GM12874 (cell line): ENCODE measurements at regions not wholly inside any gene's neighbourhood (a gene's known extent, or its start where the extent isn't known, plus 50 kb on each side); places are given as distances from the start of the nearest gene placed in this dataset.

Experiments
- TF ChIP-seq, protein P1 (sequence below): IDR thresholded peaks from 2 replicates; pipeline ENCODE4 v1.5.1; 2011; ENCODE audit warnings: low read depth, mild to moderate bottlenecking, control low read depth, low read length, moderate library complexity; ENCODE audit not compliant: insufficient read depth

DNA sequence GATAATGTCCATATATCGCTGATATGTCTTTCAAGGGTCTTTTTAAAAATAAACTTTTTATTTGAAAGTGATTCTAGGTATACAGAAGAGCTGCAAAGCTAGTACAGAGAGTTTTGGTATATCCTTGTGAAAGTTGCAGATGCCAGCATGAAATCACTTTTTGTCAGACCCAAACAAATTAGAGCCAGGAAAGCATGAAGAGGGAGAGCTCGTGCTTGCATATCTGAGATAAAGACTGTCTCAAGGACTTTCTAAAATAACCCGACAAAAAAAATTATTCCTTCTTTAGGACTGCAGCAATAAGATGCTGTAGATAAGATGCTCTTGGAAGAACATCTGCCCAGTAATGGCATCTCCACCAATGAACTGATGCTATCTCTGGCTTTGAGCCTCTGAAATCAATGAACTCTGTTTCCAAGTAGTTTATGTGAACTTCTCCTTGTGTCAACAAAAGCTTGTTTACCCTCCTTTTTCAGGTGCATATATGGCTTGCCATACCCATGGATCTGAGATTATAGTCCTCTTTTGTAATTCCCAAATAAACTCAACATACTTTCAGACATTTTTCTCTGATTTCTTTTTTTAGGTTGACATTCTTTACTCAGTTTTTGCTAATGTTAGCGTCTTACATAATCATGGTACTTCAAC lies 774.6 kb upstream of the FAM98A start:
- TF ChIP-seq, protein P1, sequence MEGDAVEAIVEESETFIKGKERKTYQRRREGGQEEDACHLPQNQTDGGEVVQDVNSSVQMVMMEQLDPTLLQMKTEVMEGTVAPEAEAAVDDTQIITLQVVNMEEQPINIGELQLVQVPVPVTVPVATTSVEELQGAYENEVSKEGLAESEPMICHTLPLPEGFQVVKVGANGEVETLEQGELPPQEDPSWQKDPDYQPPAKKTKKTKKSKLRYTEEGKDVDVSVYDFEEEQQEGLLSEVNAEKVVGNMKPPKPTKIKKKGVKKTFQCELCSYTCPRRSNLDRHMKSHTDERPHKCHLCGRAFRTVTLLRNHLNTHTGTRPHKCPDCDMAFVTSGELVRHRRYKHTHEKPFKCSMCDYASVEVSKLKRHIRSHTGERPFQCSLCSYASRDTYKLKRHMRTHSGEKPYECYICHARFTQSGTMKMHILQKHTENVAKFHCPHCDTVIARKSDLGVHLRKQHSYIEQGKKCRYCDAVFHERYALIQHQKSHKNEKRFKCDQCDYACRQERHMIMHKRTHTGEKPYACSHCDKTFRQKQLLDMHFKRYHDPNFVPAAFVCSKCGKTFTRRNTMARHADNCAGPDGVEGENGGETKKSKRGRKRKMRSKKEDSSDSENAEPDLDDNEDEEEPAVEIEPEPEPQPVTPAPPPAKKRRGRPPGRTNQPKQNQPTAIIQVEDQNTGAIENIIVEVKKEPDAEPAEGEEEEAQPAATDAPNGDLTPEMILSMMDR, result no peak

DNA sequence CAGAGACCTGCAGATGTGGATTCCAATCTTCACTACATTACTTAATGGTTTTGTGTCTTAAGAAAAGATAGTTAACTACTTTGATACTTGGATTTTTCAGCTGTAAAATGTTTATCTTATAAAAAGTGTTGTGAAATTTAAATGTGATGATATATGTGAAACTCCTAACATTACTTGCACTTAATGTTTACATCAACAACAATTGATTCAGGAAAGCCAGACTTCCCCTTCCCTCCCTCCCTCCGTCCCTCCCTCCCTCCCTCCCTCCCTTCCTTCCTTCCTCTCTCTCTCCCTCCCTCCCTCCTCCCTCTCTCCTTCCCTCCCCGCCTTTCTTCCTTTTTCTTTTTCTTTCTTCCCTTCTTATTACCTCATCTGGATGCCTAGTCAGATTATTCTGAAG lies 773.9 kb upstream of the FAM98A start:
- TF ChIP-seq, protein P1, result no peak

DNA sequence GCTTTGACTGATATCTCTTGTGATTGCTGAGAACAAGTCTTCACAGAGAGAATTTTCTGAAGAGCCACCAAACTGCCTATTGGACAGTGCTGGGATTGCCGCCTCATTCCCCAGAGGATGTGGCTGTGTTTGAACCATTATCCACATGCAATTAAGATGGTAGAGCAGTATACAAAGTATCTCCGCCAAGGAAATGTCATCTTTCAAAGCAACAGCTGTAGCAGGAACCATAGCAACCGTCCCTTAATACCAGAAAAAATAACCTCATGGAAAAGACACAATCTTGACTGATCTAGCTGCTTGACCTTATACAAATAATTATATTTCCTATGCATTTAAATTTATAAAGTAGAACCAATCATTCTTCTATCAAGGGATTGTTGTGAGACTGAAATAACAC lies 772.6 kb upstream of the FAM98A start:
- TF ChIP-seq, protein P1, result no peak

DNA sequence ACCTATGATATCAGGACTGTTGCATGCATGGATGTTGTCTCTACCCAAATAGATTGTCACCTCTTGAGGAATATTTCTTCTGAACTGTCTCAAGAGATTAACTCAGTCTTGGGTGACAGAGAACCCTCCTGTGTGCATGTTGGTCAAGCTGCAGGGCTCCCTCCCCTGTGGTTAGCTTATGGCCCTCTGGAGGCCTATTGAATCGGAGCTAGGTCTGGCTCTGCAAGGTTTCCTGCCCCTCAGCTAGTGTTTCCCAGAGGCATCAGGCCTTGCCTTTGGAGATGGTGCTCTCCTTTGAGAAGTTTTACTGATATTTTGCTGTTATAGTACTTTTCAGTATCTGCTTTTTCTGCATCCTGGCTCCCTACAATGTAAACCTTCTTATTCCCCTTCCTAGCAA lies 769.2 kb upstream of the FAM98A start:
- TF ChIP-seq, protein P1, result no peak

DNA sequence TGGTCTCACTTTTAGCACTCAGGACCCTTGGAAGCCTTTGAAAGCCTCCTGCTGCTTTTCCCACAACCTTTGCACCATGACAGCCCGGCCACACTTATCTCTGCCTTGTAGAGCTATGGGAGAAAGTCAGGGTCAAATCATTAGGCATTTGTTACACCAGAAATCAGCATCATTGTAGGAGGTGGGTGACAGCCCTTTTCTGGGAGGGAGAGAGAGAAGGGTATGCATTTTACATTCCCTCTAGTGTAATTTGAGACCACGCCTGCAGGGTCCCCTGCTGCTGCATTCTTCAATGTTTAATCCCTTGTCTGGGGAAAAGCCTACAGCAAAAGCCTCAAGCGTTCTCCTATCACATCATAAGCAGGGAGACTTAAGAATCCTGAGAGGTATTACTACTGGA lies 766.8 kb upstream of the FAM98A start:
- TF ChIP-seq, protein P1, result no peak

DNA sequence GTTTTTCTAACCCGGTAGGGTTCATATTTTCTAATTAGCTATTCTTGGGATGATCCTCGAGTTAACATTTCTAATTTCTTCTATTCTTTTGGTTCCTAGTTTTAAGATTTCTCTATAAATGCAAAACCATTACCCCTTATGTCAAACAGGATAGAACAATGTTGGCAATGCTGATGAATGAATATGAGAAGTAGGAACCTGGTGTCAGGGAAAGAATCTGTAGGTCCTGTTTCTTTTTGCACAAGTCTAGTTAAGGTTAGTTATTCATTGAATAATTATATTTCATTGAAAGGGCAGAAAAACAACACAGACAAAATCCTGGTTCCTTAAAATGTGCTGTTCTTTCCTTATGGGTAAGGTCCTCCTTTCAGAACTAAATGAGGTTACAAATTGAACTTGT lies 766.4 kb upstream of the FAM98A start:
- TF ChIP-seq, protein P1, result no peak

DNA sequence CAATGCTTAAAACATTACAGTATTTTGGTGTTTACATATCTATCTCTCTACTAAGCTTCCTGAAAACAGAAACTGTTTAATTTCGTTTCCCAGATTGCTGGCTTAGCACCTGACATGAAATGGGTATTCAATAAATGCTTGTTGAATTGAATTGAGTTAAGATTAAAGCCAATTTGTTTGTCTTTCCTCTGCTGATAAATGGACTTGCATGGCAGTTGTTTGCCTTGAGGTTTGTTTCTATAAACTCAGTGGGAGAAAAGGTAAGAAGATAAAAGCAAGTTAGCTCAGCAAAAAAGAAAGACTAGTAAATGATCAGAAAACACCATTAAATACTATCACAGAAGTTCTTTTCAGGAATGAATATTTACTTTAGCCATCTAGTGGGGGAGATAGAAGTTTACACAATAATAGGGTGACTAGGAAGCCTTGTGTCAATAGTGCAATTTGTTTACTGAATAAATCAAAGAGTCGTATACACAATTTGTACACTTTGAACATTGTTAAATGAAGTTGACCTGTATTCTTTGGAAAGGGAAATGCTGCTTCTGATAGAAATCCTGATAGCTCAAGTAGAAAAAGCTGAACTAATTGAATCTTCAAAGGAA lies 754.5 kb upstream of the FAM98A start:
- TF ChIP-seq, protein P1, result no peak
